ENCODE measurements at regions not wholly inside any gene's neighbourhood (a gene's known extent, or its start where the extent isn't known, plus 50 kb on each side); places are given as distances from the start of the nearest gene placed in this dataset.

DNA sequence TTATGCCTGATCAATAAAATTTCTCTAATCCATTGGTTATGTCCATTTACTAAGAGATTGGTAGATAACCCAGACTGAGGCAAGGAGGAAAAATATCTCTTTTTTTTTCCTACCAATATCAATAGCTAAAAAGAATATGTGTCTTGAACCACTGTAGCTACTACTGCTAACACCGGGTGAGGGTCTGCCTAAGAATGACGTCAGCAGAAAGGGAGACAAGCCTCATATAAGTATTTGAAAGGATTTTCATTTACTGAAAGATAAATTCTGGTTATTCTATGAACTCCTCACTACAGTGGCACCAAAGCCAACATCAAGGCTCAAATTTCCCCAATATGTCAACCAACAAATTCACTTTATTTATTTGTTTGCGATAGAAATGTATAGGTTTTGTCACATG, 389.0 kb upstream of the ALCAM start:
- Histone ChIP-seq H3K4me1 (ENCODE audit: control insufficient read depth, insufficient read depth, low read length) (no peaks in the 10 kb centered on the region), H3K27me3 (ENCODE audit: control insufficient read depth, insufficient read depth) (no peaks in the 10 kb centered on the region), H3K4me3 (ENCODE audit: low read length) (no peak overlapping the region), H3K27ac (ENCODE audit: low read length) (no peak overlapping the region), H3K9me3 (ENCODE audit: control insufficient read depth, low read length) (peaks cover 2% of the 10 kb centered on the region)
- DNase-seq (no peak), ATAC-seq (no peak)
- intact Hi-C loops (cut with DNase I): no loop called here
- 92% methylated on average over 3 of the region's 3 CpGs for WGBS

DNA sequence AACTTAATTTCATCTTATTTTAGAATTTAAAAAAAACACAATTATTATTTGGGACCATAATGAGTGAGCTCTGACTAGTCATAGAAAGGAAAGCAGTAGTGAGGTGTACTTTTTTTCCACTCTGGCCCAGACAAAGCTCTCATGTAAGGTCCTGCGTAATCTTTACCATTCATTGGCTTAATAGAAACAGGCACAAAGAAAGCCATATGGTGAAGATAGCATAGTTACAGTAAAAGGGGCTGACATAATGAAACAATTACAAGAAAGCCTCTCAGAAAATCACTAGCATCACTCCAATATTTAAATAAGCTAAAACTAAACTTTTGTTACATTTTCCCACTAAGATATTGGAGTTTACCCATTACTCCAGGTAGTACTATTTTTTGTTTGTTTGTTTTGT, 384.6 kb upstream of the ALCAM start:
- Histone ChIP-seq H3K27ac (ENCODE audit: low read length) (no peak overlapping the region), H3K9me3 (ENCODE audit: control insufficient read depth, low read length) (no peaks in the 10 kb centered on the region), H3K4me1 (ENCODE audit: control insufficient read depth, insufficient read depth, low read length) (no peaks in the 10 kb centered on the region), H3K4me3 (ENCODE audit: low read length) (no peak overlapping the region), H3K27me3 (ENCODE audit: control insufficient read depth, insufficient read depth) (no peaks in the 10 kb centered on the region)
- ATAC-seq: no peak
- DNase-seq: no peak
- intact Hi-C loops (cut with DNase I): no loop called here
- WGBS: 93% methylated on average over 1 of the region's 1 CpG

DNA sequence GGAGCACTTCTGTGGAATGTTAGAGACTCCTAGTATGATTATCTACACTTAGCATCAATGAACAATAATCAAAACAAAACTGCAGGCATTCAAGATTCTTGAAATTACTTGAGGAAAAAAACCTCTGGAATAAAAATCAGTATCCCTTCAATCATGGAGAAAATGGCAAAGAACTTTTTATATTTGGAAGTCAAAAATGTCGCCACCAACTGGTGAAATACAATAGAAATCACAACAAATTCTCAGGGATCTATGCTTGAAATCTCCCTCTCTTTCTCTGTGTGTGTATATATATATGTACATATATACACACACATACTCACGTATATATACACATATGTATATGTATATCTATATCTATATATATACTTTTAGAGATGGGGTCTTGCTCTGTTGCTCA, 378.9 kb upstream of the ALCAM start:
- H3K4me1 ChIP-seq (ENCODE audit: control insufficient read depth, insufficient read depth, low read length): no peaks in the 10 kb centered on the region
- DNase-seq (no peak), ATAC-seq (no peak)
- H3K9me3 ChIP-seq (ENCODE audit: control insufficient read depth, low read length): no peaks in the 10 kb centered on the region
- no peak overlapping the region for H3K4me3 ChIP-seq (ENCODE audit: low read length)
- intact Hi-C loops (cut with DNase I): no loop called here
- no peaks in the 10 kb centered on the region for H3K27me3 ChIP-seq (ENCODE audit: control insufficient read depth, insufficient read depth)
- H3K27ac ChIP-seq (ENCODE audit: low read length): no peak overlapping the region
- WGBS: 85% methylated on average over 2 of the region's 2 CpGs

DNA sequence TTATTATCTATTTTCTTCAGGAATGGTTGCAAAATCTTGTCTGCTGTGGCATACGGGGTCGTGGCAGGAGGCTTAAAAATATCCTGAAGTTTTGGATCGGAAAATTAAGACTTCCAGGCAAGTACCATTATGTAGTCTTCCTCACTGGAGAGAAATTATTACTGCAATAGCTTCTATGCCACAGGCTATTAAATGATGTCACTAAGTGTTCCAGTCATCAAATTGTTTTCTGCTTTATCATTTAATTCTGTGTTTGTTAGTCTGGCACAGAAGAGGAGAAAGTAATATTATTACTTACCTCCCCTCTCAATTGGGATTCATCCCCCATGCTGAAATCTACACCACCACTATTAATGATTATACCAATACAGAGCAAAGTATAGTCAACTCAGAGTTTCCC, 378.2 kb upstream of the ALCAM start:
- intact Hi-C loops (cut with DNase I): no loop called here
- WGBS: 83% methylated on average over 3 of the region's 3 CpGs

DNA sequence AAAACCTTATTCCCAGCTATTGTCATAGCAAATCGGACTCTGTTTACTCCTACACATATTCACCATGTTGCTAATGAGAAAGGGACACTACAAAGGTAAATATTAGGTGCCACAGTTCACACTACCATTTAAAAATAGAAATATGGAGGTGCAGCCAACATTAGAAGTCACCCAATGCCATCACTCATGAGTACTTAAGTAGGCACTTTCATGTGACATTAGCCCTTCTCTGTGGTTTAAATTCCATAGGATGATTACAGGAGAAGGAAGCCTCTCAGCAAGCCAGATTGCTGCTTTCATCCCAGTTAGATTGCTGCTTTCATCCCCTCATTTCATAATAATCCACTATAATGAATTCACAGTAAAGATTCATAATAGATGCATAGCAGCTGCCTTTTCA, 376.8 kb upstream of the ALCAM start:
- peak; percentile 41 to 42 for ATAC-seq
- 52% methylated on average over 1 of the region's 1 CpG for WGBS
- H3K27me3 ChIP-seq (ENCODE audit: control insufficient read depth, insufficient read depth): no peaks in the 10 kb centered on the region
- H3K4me1 ChIP-seq (ENCODE audit: control insufficient read depth, insufficient read depth, low read length): no peaks in the 10 kb centered on the region
- intact Hi-C loops (cut with DNase I): no loop called here
- no peaks in the 10 kb centered on the region for H3K9me3 ChIP-seq (ENCODE audit: control insufficient read depth, low read length)
- no peak overlapping the region for H3K4me3 ChIP-seq (ENCODE audit: low read length)
- H3K27ac ChIP-seq (ENCODE audit: low read length): no peak overlapping the region
- no peak for DNase-seq

More for the DNA sequence above, 378.2 kb upstream of the ALCAM start:
- ATAC-seq: no peak
- Histone ChIP-seq H3K9me3 (ENCODE audit: control insufficient read depth, low read length) (no peaks in the 10 kb centered on the region), H3K27me3 (ENCODE audit: control insufficient read depth, insufficient read depth) (no peaks in the 10 kb centered on the region), H3K4me3 (ENCODE audit: low read length) (no peak overlapping the region), H3K4me1 (ENCODE audit: control insufficient read depth, insufficient read depth, low read length) (no peaks in the 10 kb centered on the region), H3K27ac (ENCODE audit: low read length) (no peak overlapping the region)
- no peak for DNase-seq

DNA sequence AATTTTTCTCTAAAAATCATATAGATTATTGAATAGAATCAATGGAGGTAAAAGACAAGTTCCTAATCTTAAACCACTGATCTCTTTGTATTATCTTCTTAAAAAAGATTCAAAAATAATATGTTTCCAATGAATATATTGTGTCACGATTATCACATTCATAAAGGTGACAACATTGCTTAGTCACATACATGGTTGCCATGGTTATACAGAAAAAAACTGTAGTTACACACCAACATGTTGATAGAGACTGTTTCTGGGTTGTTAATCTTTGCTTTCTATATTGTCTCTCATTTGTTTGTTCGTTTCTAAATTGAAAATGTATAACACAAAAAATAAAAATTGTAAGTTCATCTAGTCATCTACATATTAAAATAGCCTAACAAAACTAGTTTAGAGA, 376.0 kb upstream of the ALCAM start:
- 63% methylated on average over 2 of the region's 2 CpGs for WGBS

DNA sequence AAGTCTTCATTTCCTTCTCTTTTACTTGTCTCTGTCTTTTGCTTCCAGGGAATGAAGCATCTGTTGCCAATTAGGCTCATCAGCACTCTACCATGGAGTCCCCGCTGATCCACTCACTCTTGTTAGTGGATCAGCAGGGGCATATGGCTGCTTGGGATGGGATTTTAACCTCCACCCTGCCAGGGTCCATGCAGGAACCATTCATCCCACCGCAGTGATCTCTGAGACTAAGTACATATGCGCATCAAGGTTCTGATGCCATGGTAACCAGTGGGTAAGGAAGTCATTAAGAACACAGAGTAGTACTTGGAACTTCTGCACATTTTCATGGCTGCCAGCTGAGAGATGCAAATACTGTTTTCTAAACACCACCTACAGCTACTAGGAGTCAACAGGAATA, 374.0 kb upstream of the ALCAM start:
- intact Hi-C loops (cut with DNase I): no loop called here
- WGBS: 67% methylated on average over 3 of the region's 3 CpGs
- Histone ChIP-seq H3K27ac (ENCODE audit: low read length) (no peak overlapping the region), H3K4me3 (ENCODE audit: low read length) (no peak overlapping the region), H3K27me3 (ENCODE audit: control insufficient read depth, insufficient read depth) (no peaks in the 10 kb centered on the region), H3K4me1 (ENCODE audit: control insufficient read depth, insufficient read depth, low read length) (no peaks in the 10 kb centered on the region), H3K9me3 (ENCODE audit: control insufficient read depth, low read length) (no peaks in the 10 kb centered on the region)
- ATAC-seq (no peak), DNase-seq (no peak)

More for the DNA sequence above, 376.0 kb upstream of the ALCAM start:
- Histone ChIP-seq H3K4me1 (ENCODE audit: control insufficient read depth, insufficient read depth, low read length) (no peaks in the 10 kb centered on the region), H3K27me3 (ENCODE audit: control insufficient read depth, insufficient read depth) (no peaks in the 10 kb centered on the region), H3K4me3 (ENCODE audit: low read length) (no peak overlapping the region), H3K9me3 (ENCODE audit: control insufficient read depth, low read length) (no peaks in the 10 kb centered on the region), H3K27ac (ENCODE audit: low read length) (no peak overlapping the region)
- DNase-seq (no peak), ATAC-seq (no peak)
- intact Hi-C loops (cut with DNase I): no loop called here

DNA sequence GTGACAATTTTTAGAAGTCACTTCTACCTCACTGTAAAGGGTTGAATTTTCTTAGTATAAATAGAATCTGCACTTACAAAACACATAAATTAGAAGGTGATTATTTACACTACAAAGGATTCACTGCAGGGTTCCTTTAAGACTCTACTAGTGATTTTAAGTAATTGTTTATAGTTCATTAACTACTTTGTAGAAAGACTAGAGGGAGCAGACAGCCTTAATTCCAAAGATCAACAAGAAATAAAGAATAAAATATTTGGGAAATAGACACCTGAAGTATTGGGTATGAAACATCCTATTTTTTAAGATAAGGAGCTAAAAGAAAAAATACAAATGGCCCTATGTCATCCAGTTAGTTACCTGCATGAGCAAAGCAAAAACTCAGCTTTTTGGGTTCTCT, 360.5 kb upstream of the ALCAM start:
- intact Hi-C loops (cut with DNase I): no loop called here
- Histone ChIP-seq H3K4me3 (ENCODE audit: low read length) (no peak overlapping the region), H3K27me3 (ENCODE audit: control insufficient read depth, insufficient read depth) (no peaks in the 10 kb centered on the region), H3K4me1 (ENCODE audit: control insufficient read depth, insufficient read depth, low read length) (no peaks in the 10 kb centered on the region), H3K9me3 (ENCODE audit: control insufficient read depth, low read length) (no peaks in the 10 kb centered on the region), H3K27ac (ENCODE audit: low read length) (no peak overlapping the region)
- DNase-seq (no peak), ATAC-seq (no peak)

DNA sequence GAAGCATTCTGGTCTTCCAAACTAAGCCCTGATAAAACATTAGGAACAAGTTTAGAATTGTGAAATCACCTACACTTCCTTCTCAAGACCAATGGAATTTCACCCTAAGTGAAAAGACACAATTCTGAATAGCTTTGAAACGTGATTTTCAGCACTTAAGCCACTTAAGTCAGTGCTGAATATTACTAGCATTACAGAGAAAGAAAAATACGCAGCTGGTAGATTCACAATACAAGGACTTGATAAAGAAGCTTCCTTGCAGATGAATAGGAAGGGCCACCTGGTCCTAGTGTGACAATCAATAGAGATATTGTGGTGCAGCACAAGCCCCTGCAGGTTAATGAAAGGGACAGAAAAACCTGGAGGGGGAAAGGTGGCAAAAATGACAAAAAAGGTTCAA, 353.1 kb upstream of the ALCAM start:
- Histone ChIP-seq H3K4me1 (ENCODE audit: control insufficient read depth, insufficient read depth, low read length) (no peaks in the 10 kb centered on the region), H3K27ac (ENCODE audit: low read length) (no peak overlapping the region), H3K4me3 (ENCODE audit: low read length) (no peak overlapping the region), H3K9me3 (ENCODE audit: control insufficient read depth, low read length) (no peaks in the 10 kb centered on the region), H3K27me3 (ENCODE audit: control insufficient read depth, insufficient read depth) (no peaks in the 10 kb centered on the region)
- ATAC-seq: no peak
- intact Hi-C loops (cut with DNase I): no loop called here
- 43% methylated on average over 2 of the region's 2 CpGs for WGBS
- no peak for DNase-seq

DNA sequence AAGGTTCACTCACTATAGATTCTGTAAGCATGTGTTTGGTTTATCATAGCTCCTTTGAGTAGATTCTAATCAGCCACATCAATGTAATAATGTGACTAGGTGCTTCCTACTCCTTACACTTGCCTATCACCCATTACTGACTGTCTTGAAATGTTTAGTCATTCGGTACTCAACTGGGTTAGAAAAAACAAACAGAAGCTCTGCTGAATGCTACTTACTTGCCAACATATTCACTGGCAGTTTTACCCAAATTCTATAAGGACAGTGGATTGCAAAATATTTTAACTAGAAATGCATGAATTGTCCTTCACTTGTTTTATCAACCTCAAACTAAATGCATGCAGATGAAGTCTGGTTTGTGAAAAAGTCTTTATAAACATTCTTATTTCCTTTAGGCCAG, 352.1 kb upstream of the ALCAM start:
- 58% methylated on average over 1 of the region's 1 CpG for WGBS
- Histone ChIP-seq H3K27ac (ENCODE audit: low read length) (no peak overlapping the region), H3K27me3 (ENCODE audit: control insufficient read depth, insufficient read depth) (no peaks in the 10 kb centered on the region), H3K9me3 (ENCODE audit: control insufficient read depth, low read length) (no peaks in the 10 kb centered on the region), H3K4me3 (ENCODE audit: low read length) (no peak overlapping the region), H3K4me1 (ENCODE audit: control insufficient read depth, insufficient read depth, low read length) (no peaks in the 10 kb centered on the region)
- intact Hi-C loops (cut with DNase I): no loop called here
- ATAC-seq (no peak), DNase-seq (no peak)

DNA sequence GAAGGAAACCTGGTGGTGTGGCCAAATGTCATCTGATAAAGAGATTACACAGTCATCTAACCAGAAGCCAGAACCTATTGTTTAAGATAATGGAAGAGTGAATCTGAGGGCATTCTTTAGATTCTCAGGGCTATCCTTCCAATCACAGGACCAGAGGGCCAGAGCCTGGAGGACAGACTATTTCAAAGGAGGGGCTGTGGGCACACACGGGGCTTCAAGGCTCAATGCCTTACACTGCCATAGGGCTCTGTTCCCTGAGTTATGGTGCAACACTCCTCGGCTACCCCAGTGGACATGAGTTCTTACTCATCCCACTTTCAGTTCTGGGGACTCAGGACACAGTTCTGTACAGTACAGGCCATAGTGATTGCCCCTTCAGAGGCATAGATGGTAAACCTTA, 343.9 kb upstream of the ALCAM start:
- Histone ChIP-seq H3K4me3 (ENCODE audit: low read length) (no peak overlapping the region), H3K27ac (ENCODE audit: low read length) (no peak overlapping the region), H3K27me3 (ENCODE audit: control insufficient read depth, insufficient read depth) (no peaks in the 10 kb centered on the region), H3K4me1 (ENCODE audit: control insufficient read depth, insufficient read depth, low read length) (no peaks in the 10 kb centered on the region), H3K9me3 (ENCODE audit: control insufficient read depth, low read length) (no peaks in the 10 kb centered on the region)
- WGBS: 66% methylated on average over 2 of the region's 2 CpGs
- intact Hi-C loops (cut with DNase I): no loop called here
- DNase-seq (no peak), ATAC-seq (no peak)

DNA sequence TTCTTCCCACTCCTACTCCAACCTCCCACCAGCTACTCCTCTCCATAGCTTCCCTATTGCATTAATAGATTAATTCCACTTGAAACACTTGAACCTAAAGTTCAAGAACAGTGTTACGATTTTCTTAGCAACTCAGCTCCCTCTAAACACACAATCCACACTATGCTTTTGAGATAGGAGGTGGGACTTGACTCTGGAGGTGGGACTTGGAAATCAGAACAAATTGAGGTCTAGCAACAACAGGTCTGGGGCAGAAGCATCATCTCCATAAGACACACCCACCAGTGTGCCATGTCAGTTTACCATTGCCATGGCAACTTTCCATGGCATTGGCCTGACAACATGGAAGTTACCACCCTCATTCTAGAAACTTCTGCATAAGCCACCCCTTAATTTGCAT, 336.5 kb upstream of the ALCAM start:
- no peak for ATAC-seq
- Histone ChIP-seq H3K4me1 (ENCODE audit: control insufficient read depth, insufficient read depth, low read length) (no peaks in the 10 kb centered on the region), H3K4me3 (ENCODE audit: low read length) (no peak overlapping the region), H3K27ac (ENCODE audit: low read length) (no peak overlapping the region), H3K27me3 (ENCODE audit: control insufficient read depth, insufficient read depth) (no peaks in the 10 kb centered on the region), H3K9me3 (ENCODE audit: control insufficient read depth, low read length) (no peaks in the 10 kb centered on the region)
- intact Hi-C loops (cut with DNase I): no loop called here
- no peak for DNase-seq
- 43% methylated on average over 1 of the region's 1 CpG for WGBS
